ENCODE measurements at regions not wholly inside any gene's neighbourhood (a gene's known extent, or its start where the extent isn't known, plus 50 kb on each side); places are given as distances from the start of the nearest gene placed in this dataset.

GRCh38 chr3:168894214-168894613 is 769.3 kb downstream of the MECOM start:
- no peak for DNase-seq (ENCODE audit: low spot score)

GRCh38 chr3:168889666-168890065 is 773.8 kb downstream of the MECOM start:
- no peak for DNase-seq (ENCODE audit: low spot score)

- no peak for DNase-seq (ENCODE audit: low spot score)
These were observed 774.7 kb downstream of the MECOM start for GRCh38 chr3:168888781-168889180.

GRCh38 chr3:168885028-168885427 is 778.5 kb downstream of the MECOM start:
- no peak for DNase-seq (ENCODE audit: low spot score)

- no peak for DNase-seq (ENCODE audit: low spot score)
These were observed 779.1 kb downstream of the MECOM start for GRCh38 chr3:168884353-168884903.

GRCh38 chr3:168883145-168883544 is 780.4 kb downstream of the MECOM start:
- no peak for DNase-seq (ENCODE audit: low spot score)

- DNase-seq (ENCODE audit: low spot score): no peak
These were observed 781.7 kb downstream of the MECOM start for GRCh38 chr3:168881804-168882203.

GRCh38 chr3:168878655-168879054 is 782.9 kb upstream of the GOLIM4 start:
- DNase-seq (ENCODE audit: low spot score): no peak

GRCh38 chr3:168877899-168878298 is 782.2 kb upstream of the GOLIM4 start:
- DNase-seq (ENCODE audit: low spot score): no peak

- DNase-seq (ENCODE audit: low spot score): no peak
These were observed 780.8 kb upstream of the GOLIM4 start for GRCh38 chr3:168876346-168877035.

- no peak for DNase-seq (ENCODE audit: low spot score)
These were observed 777.1 kb upstream of the GOLIM4 start for GRCh38 chr3:168872826-168873225.

- DNase-seq (ENCODE audit: low spot score): no peak
These were observed 775.2 kb upstream of the GOLIM4 start for GRCh38 chr3:168870892-168871291.

- peak; percentile 27 for DNase-seq (ENCODE audit: low spot score)
These were observed 769.4 kb upstream of the GOLIM4 start for GRCh38 chr3:168865022-168865551.

- no peak for DNase-seq (ENCODE audit: low spot score)
These were observed 768.6 kb upstream of the GOLIM4 start for GRCh38 chr3:168864107-168865021.

- no peak for DNase-seq (ENCODE audit: low spot score)
These were observed 767.8 kb upstream of the GOLIM4 start for GRCh38 chr3:168863561-168863960.

GRCh38 chr3:168862466-168862865 is 766.7 kb upstream of the GOLIM4 start:
- no peak for DNase-seq (ENCODE audit: low spot score)

- DNase-seq (ENCODE audit: low spot score): no peak
These were observed 764.9 kb upstream of the GOLIM4 start for GRCh38 chr3:168860592-168860991.

GRCh38 chr3:168860028-168860427 is 764.3 kb upstream of the GOLIM4 start:
- no peak for DNase-seq (ENCODE audit: low spot score)

GRCh38 chr3:168859574-168859973 is 763.9 kb upstream of the GOLIM4 start:
- DNase-seq (ENCODE audit: low spot score): no peak

GRCh38 chr3:168859143-168859542 is 763.4 kb upstream of the GOLIM4 start:
- DNase-seq (ENCODE audit: low spot score): no peak

- DNase-seq (ENCODE audit: low spot score): no peak
These were observed 762.6 kb upstream of the GOLIM4 start for GRCh38 chr3:168858327-168858726.

- no peak for DNase-seq (ENCODE audit: low spot score)
These were observed 754.4 kb upstream of the GOLIM4 start for GRCh38 chr3:168850109-168850508.
